Right cardiac atrium (tissue), 5 donors: ENCODE measurements at regions not wholly inside any gene's neighbourhood (a gene's known extent, or its start where the extent isn't known, plus 50 kb on each side); places are given as distances from the start of the nearest gene placed in this dataset.

Source experiments
- ATAC-seq, 2 donors: fragments of 200-7000 bp; cut with Tn5 transposase; one replicate each; pipeline versions ENCODE4 v1.8.0 to v1.9.1; 2020; ENCODE audit warnings: moderate library complexity in 2 of 2, mild to moderate bottlenecking in 1 of 2
- DNase-seq, 3 donors: peaks; one replicate each; pipeline ENCODE4 v3.0.0-alpha.2; 2020
- H3K27ac ChIP-seq: one replicate; pipeline ENCODE4 v1.5.1; 2013; ENCODE audit warnings: mild to moderate bottlenecking, low read length, control low read depth, moderate library complexity
- H3K27me3 ChIP-seq: one replicate; pipeline ENCODE4 v1.6.1; 2013; ENCODE audit not compliant: control insufficient read depth, insufficient read depth
- H3K4me1 ChIP-seq: one replicate; pipeline ENCODE4 v1.6.1; 2013; ENCODE audit warnings: low read length; ENCODE audit not compliant: control insufficient read depth, insufficient read depth
- H3K4me3 ChIP-seq: one replicate; pipeline ENCODE4 v1.5.1; 2013; ENCODE audit warnings: low read length, control low read depth
- H3K9me3 ChIP-seq: one replicate; pipeline ENCODE4 v1.6.1; 2013; ENCODE audit warnings: low read length; ENCODE audit not compliant: control insufficient read depth
- WGBS: extraction: QIAGEN DNeasy Blood & Tissue Kit; methylation state at CpG from one replicate; pipeline ENCODE4 v1.1.7; 2013; 5-methylcytosine and 5-hydroxymethylcytosine counted together
- intact Hi-C, 4 donors: fragments of 100-400 bp; cut with DNase I; formaldehyde crosslinking; loops; one replicate each; pipeline versions ENCODE4 v1.11.0 to v1.14.0; 2022 to 2023
- donor health status: healthy with polysubstance abuse.
- donor health status: DM: no; HTN: yes; CAD: no.
- donor health status: DM: no; HTN: no; CAD: no.
- donor health status: DM: no; HTN: yes; CAD: no; lungs with severe emphysema.
- donor health status: DM: yes; HTN: yes; CAD: no.

- DNase-seq = no peak
- ATAC-seq = no peak
- H3K9me3 ChIP-seq = no peaks in the 10 kb centered on the region
- H3K27ac ChIP-seq = no peak overlapping the region
- WGBS = 66% methylated on average over 9 of the region's 9 CpGs
- H3K4me1 ChIP-seq = no peaks in the 10 kb centered on the region
- no peaks in the 10 kb centered on the region for H3K27me3 ChIP-seq
- H3K4me3 ChIP-seq = no peak overlapping the region
- intact Hi-C loops = no loop called here
Measured at GRCh38 chr5:5017827-5018577, 122.1 kb upstream of the ADAMTS16 start.

DNA sequence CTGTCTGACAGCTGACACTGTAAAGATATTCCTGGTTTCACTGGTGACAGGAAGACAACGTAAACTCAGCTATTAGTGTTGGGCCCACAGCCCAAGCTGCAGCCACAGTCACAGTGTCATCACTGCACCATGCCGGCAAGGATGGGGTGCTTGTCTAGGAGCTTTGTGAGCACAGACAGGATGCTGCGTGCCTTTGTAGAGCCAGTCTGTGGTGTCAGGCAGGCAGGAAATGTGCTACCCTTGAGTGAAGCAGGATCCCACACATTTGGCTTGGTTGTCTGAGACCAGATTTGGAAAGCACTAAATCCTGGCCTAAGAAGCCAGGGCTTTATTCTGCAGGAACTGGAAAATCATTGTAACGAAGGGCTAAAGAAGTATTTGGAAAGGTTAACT lies 121.6 kb upstream of the ADAMTS16 start:
- intact Hi-C loops = no loop called here
- Histone ChIP-seq H3K27ac (no peak overlapping the region), H3K4me1 (no peaks in the 10 kb centered on the region), H3K27me3 (no peaks in the 10 kb centered on the region), H3K9me3 (no peaks in the 10 kb centered on the region), H3K4me3 (no peak overlapping the region)
- DNase-seq = no peak
- no peak for ATAC-seq
- 53% methylated on average over 4 of the region's 4 CpGs for WGBS

- Histone ChIP-seq H3K27me3 (no peaks in the 10 kb centered on the region), H3K4me1 (no peaks in the 10 kb centered on the region), H3K27ac (no peak overlapping the region), H3K4me3 (no peak overlapping the region), H3K9me3 (no peaks in the 10 kb centered on the region)
- DNase-seq (no peak), ATAC-seq (no peak)
- intact Hi-C loops = no loop called here
- 79% methylated on average over 5 of the region's 5 CpGs for WGBS
Measured at GRCh38 chr5:5021436-5021835, 118.7 kb upstream of the ADAMTS16 start.

DNA sequence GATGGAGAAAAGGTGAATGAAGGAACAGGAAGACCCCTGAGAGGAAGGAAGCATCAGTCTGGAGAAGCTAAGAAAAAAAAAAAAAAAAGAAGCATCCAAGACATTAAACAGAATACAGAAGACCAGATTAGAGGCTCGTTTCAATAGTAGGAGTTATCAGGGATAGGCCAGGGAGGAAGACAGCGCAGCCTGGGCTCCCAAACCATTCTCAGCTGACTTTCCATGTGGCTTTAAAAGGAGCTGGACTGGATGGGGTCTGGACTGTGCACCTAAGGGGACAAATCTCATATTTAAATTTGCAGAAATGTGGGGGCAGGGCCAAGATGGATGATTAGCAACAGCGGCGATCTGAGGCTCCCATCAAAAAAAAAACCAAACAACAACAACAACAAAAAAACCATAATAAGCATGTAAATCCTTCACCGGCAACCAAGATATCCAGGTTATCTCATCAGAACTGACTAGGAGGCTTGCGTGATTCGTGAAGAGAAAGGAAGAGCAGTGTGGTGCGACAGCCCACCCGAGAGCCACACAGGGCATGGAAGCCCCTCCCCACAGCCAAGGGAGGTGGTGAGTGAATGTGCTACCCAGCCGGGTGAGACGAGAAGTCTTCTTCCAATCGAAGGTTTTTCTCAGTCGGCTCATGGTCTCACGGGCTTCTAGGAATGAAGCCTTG lies 114.9 kb upstream of the ADAMTS16 start:
- Histone ChIP-seq H3K4me1 (no peaks in the 10 kb centered on the region), H3K9me3 (no peaks in the 10 kb centered on the region), H3K27me3 (no peaks in the 10 kb centered on the region), H3K27ac (no peak overlapping the region), H3K4me3 (no peak overlapping the region)
- DNase-seq = no peak
- 88% methylated on average over 14 of the region's 14 CpGs for WGBS
- no peak for ATAC-seq
- intact Hi-C loops = no loop called here

DNA sequence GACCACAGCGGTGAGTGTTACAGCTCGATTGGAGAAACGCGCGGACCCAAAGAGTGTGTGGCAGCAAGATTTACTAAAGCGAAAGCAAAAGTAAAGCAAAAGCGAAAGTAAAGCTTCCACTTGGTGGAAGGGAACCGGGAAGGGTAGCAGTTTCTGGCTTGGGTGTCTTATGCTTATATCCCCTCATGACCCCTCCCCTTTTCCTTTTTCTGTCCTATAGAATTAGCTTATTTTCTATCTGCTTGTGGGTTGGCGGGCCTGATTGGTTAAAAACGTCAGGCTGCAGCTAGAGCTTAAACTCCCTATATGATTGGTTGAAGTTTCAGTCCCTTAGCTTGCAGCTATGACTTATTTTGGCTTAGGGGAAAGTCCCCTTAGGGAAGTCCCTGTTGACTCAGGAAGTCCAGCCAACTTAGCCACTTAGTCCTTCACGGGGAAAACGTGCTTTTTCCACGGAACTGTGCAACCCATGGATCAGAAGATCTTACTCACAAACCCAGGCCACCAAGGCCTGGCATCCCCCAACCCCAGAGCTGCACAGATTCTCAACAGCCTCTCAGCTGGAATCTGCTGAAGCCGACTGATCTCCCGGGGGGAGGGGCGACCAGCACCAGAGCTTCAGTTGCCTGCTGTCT lies 114.2 kb upstream of the ADAMTS16 start:
- H3K4me3 ChIP-seq = no peak overlapping the region
- DNase-seq = no peak
- H3K27me3 ChIP-seq = no peaks in the 10 kb centered on the region
- no peaks in the 10 kb centered on the region for H3K4me1 ChIP-seq
- no peaks in the 10 kb centered on the region for H3K9me3 ChIP-seq
- intact Hi-C loops = no loop called here
- 79% methylated on average over 16 of the region's 16 CpGs for WGBS
- ATAC-seq = no peak
- H3K27ac ChIP-seq = no peak overlapping the region

- no peak for DNase-seq
Measured at GRCh38 chr5:5026409-5026785, 113.7 kb upstream of the ADAMTS16 start.

GRCh38 chr5:5031665-5032064 lies 108.5 kb upstream of the ADAMTS16 start:
- Histone ChIP-seq H3K9me3 (peaks cover 2% of the 10 kb centered on the region), H3K4me3 (no peak overlapping the region), H3K4me1 (no peaks in the 10 kb centered on the region), H3K27ac (no peak overlapping the region), H3K27me3 (no peaks in the 10 kb centered on the region)
- DNase-seq = no peak
- 76% methylated on average over 6 of the region's 6 CpGs for WGBS
- ATAC-seq = no peak
- intact Hi-C loops = no loop called here

More at GRCh38 chr5:5026409-5026785, 113.7 kb upstream of the ADAMTS16 start:
- Histone ChIP-seq H3K4me3 (no peak overlapping the region), H3K4me1 (no peaks in the 10 kb centered on the region), H3K27me3 (no peaks in the 10 kb centered on the region), H3K9me3 (no peaks in the 10 kb centered on the region), H3K27ac (no peak overlapping the region)
- intact Hi-C loops = no loop called here
- 81% methylated on average over 4 of the region's 4 CpGs for WGBS
- ATAC-seq = no peak

GRCh38 chr5:5037674-5038073 lies 102.5 kb upstream of the ADAMTS16 start:
- 57% methylated on average over 1 of the region's 1 CpG for WGBS
- no peak overlapping the region for H3K27ac ChIP-seq
- H3K27me3 ChIP-seq = no peaks in the 10 kb centered on the region
- intact Hi-C loops = no loop called here
- H3K4me1 ChIP-seq = no peaks in the 10 kb centered on the region
- DNase-seq = no peak
- ATAC-seq = no peak
- H3K4me3 ChIP-seq = no peak overlapping the region
- H3K9me3 ChIP-seq = peaks cover 2% of the 10 kb centered on the region

- ATAC-seq = no peak
- intact Hi-C loops = no loop called here
- no peaks in the 10 kb centered on the region for H3K4me1 ChIP-seq
- no peak overlapping the region for H3K27ac ChIP-seq
- H3K27me3 ChIP-seq = no peaks in the 10 kb centered on the region
- WGBS = 69% methylated on average over 4 of the region's 4 CpGs
- H3K4me3 ChIP-seq = no peak overlapping the region
- no peaks in the 10 kb centered on the region for H3K9me3 ChIP-seq
- no peak for DNase-seq
Measured at GRCh38 chr5:5039918-5040317, 100.2 kb upstream of the ADAMTS16 start.

DNA sequence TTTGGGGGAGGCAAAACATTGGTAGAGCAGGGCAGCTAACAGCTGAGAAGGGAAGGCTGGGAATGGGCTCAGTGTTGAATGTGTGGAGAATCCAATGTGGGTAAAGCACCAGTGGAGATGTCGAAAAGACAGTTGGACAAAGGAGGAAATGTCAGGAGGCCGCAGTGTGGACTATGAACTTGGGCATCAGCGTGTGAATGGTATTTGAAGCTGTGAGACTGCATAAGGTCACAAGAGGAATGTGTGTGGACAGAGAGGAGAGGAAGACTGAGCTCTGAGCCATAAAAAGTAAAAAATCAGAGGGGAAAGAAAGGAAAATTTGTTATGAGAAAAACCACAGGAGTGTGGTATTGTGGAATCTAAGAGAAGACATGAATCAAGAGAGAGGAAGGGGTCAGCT lies 99.4 kb upstream of the ADAMTS16 start:
- no peaks in the 10 kb centered on the region for H3K27me3 ChIP-seq
- DNase-seq = no peak
- H3K4me3 ChIP-seq = no peak overlapping the region
- intact Hi-C loops = no loop called here
- 82% methylated on average over 3 of the region's 3 CpGs for WGBS
- no peaks in the 10 kb centered on the region for H3K4me1 ChIP-seq
- ATAC-seq = no peak
- H3K9me3 ChIP-seq = no peaks in the 10 kb centered on the region
- H3K27ac ChIP-seq = no peak overlapping the region

GRCh38 chr5:5042806-5043205 lies 97.3 kb upstream of the ADAMTS16 start:
- no peak overlapping the region for H3K27ac ChIP-seq
- no peak overlapping the region for H3K4me3 ChIP-seq
- no peak for ATAC-seq
- H3K9me3 ChIP-seq = no peaks in the 10 kb centered on the region
- no peaks in the 10 kb centered on the region for H3K27me3 ChIP-seq
- no peak for DNase-seq
- intact Hi-C loops = no loop called here
- no peaks in the 10 kb centered on the region for H3K4me1 ChIP-seq
